Testis (tissue), 2 donors: ENCODE measurements at regions not wholly inside any gene's neighbourhood (a gene's known extent, or its start where the extent isn't known, plus 50 kb on each side); places are given as distances from the start of the nearest gene placed in this dataset.

Experiments
- DNase-seq: peaks from one replicate; pipeline ENCODE4 v3.0.0-alpha.2; 2019
- H3K27ac ChIP-seq, 2 donors: fragments of 200-600 bp; sonication (generic); one replicate each; pipeline ENCODE4 v1.5.1; 2019
- H3K27me3 ChIP-seq: fragments of 200-600 bp; sonication (generic); one replicate; pipeline ENCODE4 v1.5.1; 2019
- H3K36me3 ChIP-seq: fragments of 200-600 bp; sonication (generic); one replicate; pipeline ENCODE4 v1.5.1; 2017; ENCODE audit warnings: low read depth; ENCODE audit errors: missing control alignments
- H3K4me1 ChIP-seq: fragments of 200-600 bp; sonication (generic); one replicate; pipeline ENCODE4 v1.5.1; 2019
- H3K4me3 ChIP-seq, 2 donors: fragments of 200-600 bp; sonication (generic); one replicate each; pipeline ENCODE4 v1.5.1; 2017 to 2019
- H3K9me3 ChIP-seq: fragments of 200-600 bp; sonication (generic); one replicate; pipeline ENCODE4 v1.5.1; 2017
- POLR2A ChIP-seq: fragments of 450-650 bp; IDR thresholded peaks from one replicate; pipeline ENCODE4 v1.6.1; 2017; ENCODE audit warnings: antibody characterized with exemption, mild to moderate bottlenecking, moderate library complexity
- WGBS, 2 donors: methylation state at CpG; one replicate each; pipeline ENCODE4 v1.1.5; 2018; 5-methylcytosine and 5-hydroxymethylcytosine counted together
- intact Hi-C: fragments of 100-400 bp; cut with DNase I; formaldehyde crosslinking; loops from one replicate; pipeline ENCODE4 v1.15.1; 2023; ENCODE audit warnings: low total_unique reads
- TF ChIP-seq, protein P1 (sequence below), 3 experiments: fragments of 450-650 bp in 2 of 3; fragments of 200-600 bp in 1 of 3; sonication (generic) in 1 of 3; IDR thresholded peaks; one replicate each; pipeline ENCODE4 v1.5.1; 2016 to 2019; ENCODE audit warnings: antibody characterized with exemption in 3 of 3, mild to moderate bottlenecking in 2 of 3, moderate library complexity in 1 of 3

DNA sequence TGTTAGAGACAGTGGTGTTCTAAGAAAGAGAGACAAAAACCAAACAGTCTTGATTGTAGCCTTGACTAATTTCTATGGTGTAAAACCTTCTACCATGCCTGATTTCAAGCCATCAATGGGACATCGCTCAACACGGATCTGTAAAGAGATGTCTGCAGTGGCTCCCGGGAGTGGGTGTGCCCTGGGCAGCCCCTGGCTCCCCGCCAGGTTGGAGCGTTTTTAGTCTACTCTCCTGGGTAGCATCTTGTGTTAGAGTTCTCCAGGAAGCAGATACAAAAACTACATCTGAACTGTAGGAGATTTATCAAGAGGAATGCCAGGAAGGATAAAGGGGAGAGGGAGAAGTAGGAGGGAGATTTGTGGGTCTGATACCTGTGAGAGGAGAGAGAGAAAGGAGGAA, 1212.9 kb downstream of the BCL11B start:
- Histone ChIP-seq H3K36me3 (no peaks in the 10 kb centered on the region), H3K27me3 (no peaks in the 10 kb centered on the region), H3K4me1 (no peaks in the 10 kb centered on the region), H3K27ac (no peak overlapping the region), H3K9me3 (no peaks in the 10 kb centered on the region), H3K4me3 (no peak overlapping the region)
- intact Hi-C loops, result no loop called here
- TF ChIP-seq POLR2A, result no peak
- TF ChIP-seq, protein P1, sequence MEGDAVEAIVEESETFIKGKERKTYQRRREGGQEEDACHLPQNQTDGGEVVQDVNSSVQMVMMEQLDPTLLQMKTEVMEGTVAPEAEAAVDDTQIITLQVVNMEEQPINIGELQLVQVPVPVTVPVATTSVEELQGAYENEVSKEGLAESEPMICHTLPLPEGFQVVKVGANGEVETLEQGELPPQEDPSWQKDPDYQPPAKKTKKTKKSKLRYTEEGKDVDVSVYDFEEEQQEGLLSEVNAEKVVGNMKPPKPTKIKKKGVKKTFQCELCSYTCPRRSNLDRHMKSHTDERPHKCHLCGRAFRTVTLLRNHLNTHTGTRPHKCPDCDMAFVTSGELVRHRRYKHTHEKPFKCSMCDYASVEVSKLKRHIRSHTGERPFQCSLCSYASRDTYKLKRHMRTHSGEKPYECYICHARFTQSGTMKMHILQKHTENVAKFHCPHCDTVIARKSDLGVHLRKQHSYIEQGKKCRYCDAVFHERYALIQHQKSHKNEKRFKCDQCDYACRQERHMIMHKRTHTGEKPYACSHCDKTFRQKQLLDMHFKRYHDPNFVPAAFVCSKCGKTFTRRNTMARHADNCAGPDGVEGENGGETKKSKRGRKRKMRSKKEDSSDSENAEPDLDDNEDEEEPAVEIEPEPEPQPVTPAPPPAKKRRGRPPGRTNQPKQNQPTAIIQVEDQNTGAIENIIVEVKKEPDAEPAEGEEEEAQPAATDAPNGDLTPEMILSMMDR (IDR thresholded peaks at IDR 0.05), result no peak
- DNase-seq, result no peak
- WGBS, 2 donors, result 76 to 79% methylated on average over 5 of the region's 5 CpGs

DNA sequence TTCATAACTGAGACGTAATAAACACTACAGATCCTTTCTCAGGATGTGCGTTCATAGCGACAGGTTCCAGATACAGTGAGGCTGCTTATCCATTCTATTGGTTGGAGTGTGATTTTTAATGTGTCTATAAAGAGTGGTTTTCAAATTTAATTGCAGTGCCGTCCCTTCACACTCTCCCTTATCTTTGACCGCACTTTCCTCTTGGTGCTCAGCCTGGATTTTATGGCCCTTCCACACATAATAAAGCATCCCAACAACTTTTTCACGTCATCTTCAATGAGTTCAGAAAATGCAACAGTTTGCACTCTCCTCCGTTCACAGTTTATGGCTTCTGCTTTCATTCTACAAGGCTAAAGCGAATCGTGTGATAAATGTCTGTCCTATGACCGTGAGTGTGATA, 1209.9 kb downstream of the BCL11B start:
- Histone ChIP-seq H3K36me3 (no peaks in the 10 kb centered on the region), H3K27me3 (no peaks in the 10 kb centered on the region), H3K4me1 (no peaks in the 10 kb centered on the region), H3K4me3 (no peak overlapping the region), H3K9me3 (no peaks in the 10 kb centered on the region), H3K27ac (no peak overlapping the region)
- no peak for DNase-seq
- TF ChIP-seq POLR2A, result no peak
- TF ChIP-seq, protein P1 (IDR thresholded peaks at IDR 0.05), result no peak
- 42 to 59% methylated on average over 10 of the region's 10 CpGs for WGBS, 2 donors
- intact Hi-C loops, result no loop called here

DNA sequence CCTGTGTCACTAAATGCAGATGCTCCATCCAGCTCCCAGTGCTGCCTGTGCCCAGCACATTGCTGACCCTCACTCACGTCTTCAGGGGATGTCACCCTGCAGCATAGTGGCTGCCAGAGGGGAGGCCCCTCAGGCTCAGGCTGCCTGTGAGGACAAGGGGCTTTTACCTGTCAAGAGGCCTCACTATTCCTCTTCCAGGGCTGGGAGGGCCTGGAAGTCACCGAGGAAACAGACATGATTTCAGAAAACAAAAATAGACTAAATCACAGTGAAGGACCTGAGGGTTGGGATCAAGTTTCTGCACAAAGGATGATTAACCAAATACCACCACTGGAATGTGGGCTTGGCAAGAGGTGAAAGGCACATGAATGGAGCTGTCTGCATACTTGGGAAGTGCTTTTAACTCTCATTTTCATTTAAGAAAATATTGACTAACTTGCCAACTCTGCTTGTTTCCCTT, 1202.3 kb downstream of the BCL11B start:
- TF ChIP-seq, protein P1 (IDR thresholded peaks at IDR 0.05), result no peak
- no peak for TF ChIP-seq POLR2A
- H3K4me3 ChIP-seq, result no peak overlapping the region
- WGBS, 2 donors, result 48 to 52% methylated on average over 2 of the region's 2 CpGs
- no peaks in the 10 kb centered on the region for H3K36me3 ChIP-seq
- H3K27me3 ChIP-seq, result no peaks in the 10 kb centered on the region
- no peaks in the 10 kb centered on the region for H3K9me3 ChIP-seq
- no peak overlapping the region for H3K27ac ChIP-seq
- no peak for DNase-seq
- intact Hi-C loops, result no loop called here
- no peaks in the 10 kb centered on the region for H3K4me1 ChIP-seq

DNA sequence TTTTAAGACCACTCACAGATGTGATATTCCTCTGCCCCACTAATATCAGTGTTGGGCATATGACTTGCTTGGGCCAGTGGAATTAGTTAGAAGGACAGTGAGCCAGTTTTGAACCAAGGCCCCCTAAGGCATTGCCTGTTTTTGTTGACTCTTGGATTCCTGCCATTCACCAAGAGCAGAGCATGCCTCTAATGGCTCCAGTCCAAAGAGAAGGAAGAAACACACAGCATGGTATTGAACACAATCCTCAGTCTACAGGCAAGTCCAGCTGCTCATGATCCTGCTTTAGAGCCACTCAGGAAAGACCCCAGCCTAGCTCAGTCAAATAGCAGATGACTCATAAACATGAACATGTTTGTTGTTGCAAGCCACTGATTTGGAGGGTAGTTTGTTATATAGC, 1201.5 kb downstream of the BCL11B start:
- Histone ChIP-seq H3K36me3 (no peaks in the 10 kb centered on the region), H3K27ac (no peak overlapping the region), H3K4me1 (no peaks in the 10 kb centered on the region), H3K27me3 (no peaks in the 10 kb centered on the region), H3K9me3 (no peaks in the 10 kb centered on the region), H3K4me3 (no peak overlapping the region)
- DNase-seq, result no peak
- no peak for TF ChIP-seq POLR2A
- TF ChIP-seq, protein P1 (IDR thresholded peaks at IDR 0.05), result no peak
- intact Hi-C loops, result no loop called here

DNA sequence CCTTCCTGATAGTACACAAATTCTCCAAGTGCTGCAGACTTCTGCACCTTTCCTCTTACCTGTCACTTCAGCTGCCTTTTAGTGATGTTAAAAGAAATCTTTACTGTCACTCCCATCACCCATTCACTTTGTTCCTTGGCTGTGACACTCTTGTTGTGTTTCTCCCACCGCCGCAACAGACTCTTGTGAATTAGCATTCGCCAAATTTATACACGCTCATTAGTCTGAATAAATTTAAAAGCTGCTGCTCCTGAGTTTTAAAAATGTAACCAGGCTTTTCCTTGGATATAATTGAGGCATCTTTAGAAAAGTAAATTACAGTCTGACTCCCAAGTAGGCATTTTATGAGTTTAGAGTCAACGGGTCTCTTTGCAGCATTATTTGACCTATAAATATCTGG, 1197.9 kb downstream of the BCL11B start:
- no peak for DNase-seq
- intact Hi-C loops, result no loop called here
- 88 to 91% methylated on average over 5 of the region's 5 CpGs for WGBS, 2 donors
- H3K27ac ChIP-seq, result no peak overlapping the region
- no peaks in the 10 kb centered on the region for H3K4me1 ChIP-seq
- H3K9me3 ChIP-seq, result no peaks in the 10 kb centered on the region
- no peaks in the 10 kb centered on the region for H3K36me3 ChIP-seq
- TF ChIP-seq, protein P1 (IDR thresholded peaks at IDR 0.05), result no peak
- no peak for TF ChIP-seq POLR2A
- H3K27me3 ChIP-seq, result no peaks in the 10 kb centered on the region
- H3K4me3 ChIP-seq, result no peak overlapping the region
